ENCODE measurements at regions not wholly inside any gene's neighbourhood (a gene's known extent, or its start where the extent isn't known, plus 50 kb on each side); places are given as distances from the start of the nearest gene placed in this dataset.

DNA sequence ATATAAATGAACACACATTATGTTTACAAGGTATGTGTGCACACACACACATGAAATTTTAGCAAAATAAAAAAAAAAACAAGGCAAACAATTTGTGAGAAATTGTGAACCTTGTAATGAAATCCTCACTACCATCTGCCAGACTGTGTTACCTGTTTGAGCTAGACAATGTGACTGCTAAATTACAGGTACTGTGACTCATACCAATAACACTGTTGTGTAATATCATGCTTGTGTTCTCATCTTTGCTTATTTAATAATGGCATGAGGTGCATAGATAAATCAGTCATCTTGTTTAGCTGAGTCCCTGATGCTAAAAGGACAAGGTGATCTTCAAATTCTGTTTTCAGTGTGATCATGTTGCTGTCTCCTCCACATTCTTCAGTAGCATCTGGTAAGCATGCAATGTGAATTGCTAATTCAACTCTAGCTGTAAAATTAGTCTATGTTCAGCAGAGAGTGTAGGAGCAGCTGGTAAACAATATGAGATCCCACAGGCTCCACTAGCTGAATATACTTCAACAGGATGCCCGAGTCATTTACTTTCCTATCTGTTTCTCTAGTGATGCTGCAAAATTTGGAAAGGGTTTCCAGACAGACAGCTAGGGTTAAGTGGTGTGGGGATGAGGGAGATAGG lies 966.3 kb upstream of the C9orf72 start:
- TF ChIP-seq, protein P1, sequence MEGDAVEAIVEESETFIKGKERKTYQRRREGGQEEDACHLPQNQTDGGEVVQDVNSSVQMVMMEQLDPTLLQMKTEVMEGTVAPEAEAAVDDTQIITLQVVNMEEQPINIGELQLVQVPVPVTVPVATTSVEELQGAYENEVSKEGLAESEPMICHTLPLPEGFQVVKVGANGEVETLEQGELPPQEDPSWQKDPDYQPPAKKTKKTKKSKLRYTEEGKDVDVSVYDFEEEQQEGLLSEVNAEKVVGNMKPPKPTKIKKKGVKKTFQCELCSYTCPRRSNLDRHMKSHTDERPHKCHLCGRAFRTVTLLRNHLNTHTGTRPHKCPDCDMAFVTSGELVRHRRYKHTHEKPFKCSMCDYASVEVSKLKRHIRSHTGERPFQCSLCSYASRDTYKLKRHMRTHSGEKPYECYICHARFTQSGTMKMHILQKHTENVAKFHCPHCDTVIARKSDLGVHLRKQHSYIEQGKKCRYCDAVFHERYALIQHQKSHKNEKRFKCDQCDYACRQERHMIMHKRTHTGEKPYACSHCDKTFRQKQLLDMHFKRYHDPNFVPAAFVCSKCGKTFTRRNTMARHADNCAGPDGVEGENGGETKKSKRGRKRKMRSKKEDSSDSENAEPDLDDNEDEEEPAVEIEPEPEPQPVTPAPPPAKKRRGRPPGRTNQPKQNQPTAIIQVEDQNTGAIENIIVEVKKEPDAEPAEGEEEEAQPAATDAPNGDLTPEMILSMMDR (tag by site-specific recombination; IDR thresholded peaks at IDR 0.05), result no peak
- TF ChIP-seq, protein P2, sequence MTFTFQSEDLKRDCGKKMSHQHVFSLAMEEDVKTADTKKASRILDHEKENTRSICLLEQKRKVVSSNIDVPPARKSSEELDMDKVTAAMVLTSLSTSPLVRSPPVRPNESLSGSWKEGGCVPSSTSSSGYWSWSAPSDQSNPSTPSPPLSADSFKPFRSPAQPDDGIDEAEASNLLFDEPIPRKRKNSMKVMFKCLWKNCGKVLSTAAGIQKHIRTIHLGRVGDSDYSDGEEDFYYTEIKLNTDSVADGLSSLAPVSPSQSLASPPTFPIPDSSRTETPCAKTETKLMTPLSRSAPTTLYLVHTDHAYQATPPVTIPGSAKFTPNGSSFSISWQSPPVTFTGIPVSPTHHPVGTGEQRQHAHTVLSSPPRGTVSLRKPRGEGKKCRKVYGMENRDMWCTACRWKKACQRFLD (tag by site-specific recombination; IDR thresholded peaks at IDR 0.05), result no peak
- no peak for TF ChIP-seq ZNF626 (tag by site-specific recombination; IDR thresholded peaks at IDR 0.05)
- TF ChIP-seq ZNF449 (tag by site-specific recombination; IDR thresholded peaks at IDR 0.05), result no peak
- TF ChIP-seq ZNF26 (tag by site-specific recombination; IDR thresholded peaks at IDR 0.05), result no peak
- TF ChIP-seq ZNF302 (tag by site-specific recombination; IDR thresholded peaks at IDR 0.05; ENCODE audit: low read depth), result no peak

Data from HEK293 (cell line).